GM23338 (cell line): ENCODE measurements at regions not wholly inside any gene's neighbourhood (a gene's known extent, or its start where the extent isn't known, plus 50 kb on each side); places are given as distances from the start of the nearest gene placed in this dataset.

ENCODE experiments used
- ATAC-seq: fragments of 200-7000 bp; cut with Tn5 transposase; 3 replicates; pipeline ENCODE4 v1.9.1; 2020
- DNase-seq: peaks from one replicate; pipeline ENCODE4 v3.0.0-alpha.2; 2015; ENCODE audit warnings: low spot score
- H2AFZ ChIP-seq: fragments of 200-600 bp; sonication (generic); 2 replicates; pipeline ENCODE4 v1.8.0; 2016; ENCODE audit warnings: antibody characterized with exemption, mild to moderate bottlenecking, moderate library complexity
- H3F3A ChIP-seq: fragments of 200-600 bp; sonication (generic); replicated peaks from 2 replicates; pipeline ENCODE4 v1.8.0; 2017; ENCODE audit warnings: antibody characterized with exemption, mixed run types, low read depth
- H3K27ac ChIP-seq: fragments of 200-600 bp; sonication (generic); 2 replicates; pipeline ENCODE4 v1.6.1; 2016; ENCODE audit warnings: low read depth
- H3K27me3 ChIP-seq: fragments of 200-600 bp; sonication (generic); 2 replicates; pipeline ENCODE4 v1.8.0; 2016; ENCODE audit warnings: mild to moderate bottlenecking, mixed run types, moderate library complexity; ENCODE audit not compliant: insufficient read depth
- H3K36me3 ChIP-seq: fragments of 200-600 bp; sonication (generic); 2 replicates; pipeline ENCODE4 v1.8.0; 2016; ENCODE audit warnings: mild to moderate bottlenecking; ENCODE audit not compliant: insufficient read depth
- H3K4me1 ChIP-seq: fragments of 200-600 bp; sonication (generic); 2 replicates; pipeline ENCODE4 v1.8.0; 2016; ENCODE audit warnings: mild to moderate bottlenecking, moderate library complexity; ENCODE audit not compliant: insufficient read depth
- H3K4me2 ChIP-seq: fragments of 200-600 bp; sonication (generic); 2 replicates; pipeline ENCODE4 v1.7.1; 2017; ENCODE audit warnings: mixed run types
- H3K4me3 ChIP-seq: fragments of 200-600 bp; sonication (generic); 2 replicates; pipeline ENCODE4 v1.6.1; 2016; ENCODE audit warnings: mixed run types
- H3K79me2 ChIP-seq: fragments of 200-600 bp; sonication (generic); replicated peaks from 2 replicates; pipeline ENCODE4 v1.8.0; 2017; ENCODE audit warnings: mild to moderate bottlenecking; ENCODE audit not compliant: insufficient read depth
- H3K9me2 ChIP-seq: fragments of 200-600 bp; sonication (generic); 2 replicates; pipeline ENCODE4 v1.8.0; 2017; ENCODE audit not compliant: insufficient read depth
- H4K20me1 ChIP-seq: fragments of 200-600 bp; sonication (generic); replicated peaks from 2 replicates; pipeline ENCODE4 v1.8.0; 2017; ENCODE audit warnings: mild to moderate bottlenecking; ENCODE audit not compliant: insufficient read depth
- H3K27ac Mint-ChIP-seq: 2 replicates; pipeline ENCODE4 v1.8.0; 2020; ENCODE audit warnings: inconsistent platforms, mild to moderate bottlenecking, moderate library complexity, mixed read lengths
- H3K27me3 Mint-ChIP-seq: 3 replicates; pipeline ENCODE4 v1.8.0; 2022; ENCODE audit warnings: low read depth, mild to moderate bottlenecking, moderate library complexity, mixed read lengths, inconsistent platforms; ENCODE audit not compliant: insufficient read depth, poor library complexity
- H3K36me3 Mint-ChIP-seq: 3 replicates; pipeline ENCODE4 v1.8.0; 2021; ENCODE audit warnings: low read depth, mild to moderate bottlenecking, inconsistent platforms, moderate library complexity, mixed read lengths
- H3K4me1 Mint-ChIP-seq: 3 replicates; pipeline ENCODE4 v1.8.0; 2020; ENCODE audit warnings: mild to moderate bottlenecking, inconsistent platforms, mixed read lengths
- H3K4me3 Mint-ChIP-seq: 3 replicates; pipeline ENCODE4 v1.8.0; 2021; ENCODE audit warnings: moderate library complexity, mild to moderate bottlenecking, inconsistent platforms, mixed read lengths
- H3K9me3 Mint-ChIP-seq: 3 replicates; pipeline ENCODE4 v1.8.0; 2020; ENCODE audit warnings: moderate library complexity, mild to moderate bottlenecking, inconsistent platforms, mixed read lengths
- CREB1 ChIP-seq: fragments of 250-450 bp; sonication (Bioruptor Pico); IDR thresholded peaks from 2 replicates; pipeline ENCODE4 v1.5.0; 2020; ENCODE audit warnings: low read depth, mild to moderate bottlenecking, moderate library complexity
- EZH2 ChIP-seq: fragments of 200-600 bp; sonication (generic); IDR thresholded peaks from one replicate; pipeline ENCODE4 v1.8.0; 2017; ENCODE audit warnings: antibody characterized with exemption, mild to moderate bottlenecking, low read depth; ENCODE audit not compliant: unreplicated experiment
- EZH2phosphoT487 ChIP-seq: fragments of 200-600 bp; sonication (generic); IDR thresholded peaks from one replicate; pipeline ENCODE4 v1.8.1; 2018; ENCODE audit warnings: antibody characterized with exemption; ENCODE audit not compliant: unreplicated experiment
- JUNB ChIP-seq: IDR thresholded peaks from one replicate; pipeline ENCODE4 v1.6.1; 2016; ENCODE audit warnings: antibody characterized with exemption; ENCODE audit not compliant: unreplicated experiment
- NANOG ChIP-seq: IDR thresholded peaks from 2 replicates; pipeline ENCODE4 v1.6.1; 2016; ENCODE audit warnings: antibody characterized with exemption, borderline replicate concordance
- POLR2AphosphoS5 ChIP-seq: IDR thresholded peaks from 2 replicates; pipeline ENCODE4 v1.6.1; 2016; ENCODE audit warnings: antibody characterized with exemption, low read depth
- STAT1 ChIP-seq: IDR thresholded peaks from one replicate; pipeline ENCODE4 v1.6.1; 2016; ENCODE audit warnings: antibody characterized with exemption; ENCODE audit not compliant: unreplicated experiment
- ZNF114 ChIP-seq: fragments of 250-450 bp; sonication (Bioruptor Pico); IDR thresholded peaks from 2 replicates; pipeline ENCODE4 v1.5.0; 2020; ENCODE audit warnings: mild to moderate bottlenecking, moderate library complexity
- ZNF331 ChIP-seq: fragments of 250-450 bp; sonication (Bioruptor Pico); IDR thresholded peaks from 2 replicates; pipeline ENCODE4 v1.5.0; 2020; ENCODE audit warnings: low read depth, mild to moderate bottlenecking, moderate library complexity
- TF ChIP-seq, protein P1 (sequence below), 2 experiments: fragments of 200-600 bp in 1 of 2; sonication (generic) in 1 of 2; conservative IDR thresholded peaks; 2 replicates each; pipeline versions ENCODE4 v1.5.1 to v1.6.1; 2016 to 2017; ENCODE audit warnings: antibody characterized with exemption in 2 of 2, low read depth in 2 of 2, mild to moderate bottlenecking in 2 of 2, moderate library complexity in 1 of 2
- TF ChIP-seq, protein P2 (sequence below): fragments of 250-450 bp; sonication (Bioruptor Pico); IDR thresholded peaks from 2 replicates; pipeline ENCODE4 v1.5.0; 2020; ENCODE audit warnings: mild to moderate bottlenecking, moderate library complexity
- TF ChIP-seq, protein P3 (sequence below): IDR thresholded peaks from 2 replicates; pipeline ENCODE4 v1.6.1; 2016; ENCODE audit warnings: antibody characterized with exemption
- TF ChIP-seq, protein P4 (sequence below): IDR thresholded peaks from one replicate; pipeline ENCODE4 v1.6.1; 2018; ENCODE audit warnings: antibody characterized with exemption; ENCODE audit not compliant: unreplicated experiment

DNA sequence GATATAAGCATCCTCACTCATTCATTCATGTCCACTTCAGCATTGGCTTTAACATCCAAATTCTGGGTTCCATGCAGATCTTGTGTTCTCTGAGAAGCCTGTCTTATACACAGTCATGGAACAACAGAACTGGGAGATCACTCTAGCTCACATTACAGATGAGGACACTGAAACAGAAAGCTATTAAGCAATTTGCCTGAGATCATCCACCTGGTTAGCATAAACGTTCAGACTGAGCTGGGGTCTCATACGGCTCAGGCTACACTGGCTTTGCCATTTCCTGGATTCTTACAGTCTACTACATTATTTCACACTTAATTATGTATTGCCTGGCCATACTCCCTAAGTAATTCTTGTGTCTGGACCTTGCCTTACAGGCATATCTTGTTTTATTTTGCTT lies 169.4 kb upstream of the FANCL start:
- TF ChIP-seq ZNF114 (no peak), EZH2phosphoT487 (no peak), EZH2 (no peak), CREB1 (CRISPR knock-in tag) (no peak), NANOG (no peak), ZNF331 (CRISPR knock-in tag) (no peak), POLR2AphosphoS5 (no peak), STAT1 (no peak), JUNB (no peak)
- TF ChIP-seq, protein P1, sequence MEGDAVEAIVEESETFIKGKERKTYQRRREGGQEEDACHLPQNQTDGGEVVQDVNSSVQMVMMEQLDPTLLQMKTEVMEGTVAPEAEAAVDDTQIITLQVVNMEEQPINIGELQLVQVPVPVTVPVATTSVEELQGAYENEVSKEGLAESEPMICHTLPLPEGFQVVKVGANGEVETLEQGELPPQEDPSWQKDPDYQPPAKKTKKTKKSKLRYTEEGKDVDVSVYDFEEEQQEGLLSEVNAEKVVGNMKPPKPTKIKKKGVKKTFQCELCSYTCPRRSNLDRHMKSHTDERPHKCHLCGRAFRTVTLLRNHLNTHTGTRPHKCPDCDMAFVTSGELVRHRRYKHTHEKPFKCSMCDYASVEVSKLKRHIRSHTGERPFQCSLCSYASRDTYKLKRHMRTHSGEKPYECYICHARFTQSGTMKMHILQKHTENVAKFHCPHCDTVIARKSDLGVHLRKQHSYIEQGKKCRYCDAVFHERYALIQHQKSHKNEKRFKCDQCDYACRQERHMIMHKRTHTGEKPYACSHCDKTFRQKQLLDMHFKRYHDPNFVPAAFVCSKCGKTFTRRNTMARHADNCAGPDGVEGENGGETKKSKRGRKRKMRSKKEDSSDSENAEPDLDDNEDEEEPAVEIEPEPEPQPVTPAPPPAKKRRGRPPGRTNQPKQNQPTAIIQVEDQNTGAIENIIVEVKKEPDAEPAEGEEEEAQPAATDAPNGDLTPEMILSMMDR (conservative IDR thresholded peaks at IDR 0.05; ENCODE audit: low read depth in 2 of 2): no peak
- TF ChIP-seq, protein P2, sequence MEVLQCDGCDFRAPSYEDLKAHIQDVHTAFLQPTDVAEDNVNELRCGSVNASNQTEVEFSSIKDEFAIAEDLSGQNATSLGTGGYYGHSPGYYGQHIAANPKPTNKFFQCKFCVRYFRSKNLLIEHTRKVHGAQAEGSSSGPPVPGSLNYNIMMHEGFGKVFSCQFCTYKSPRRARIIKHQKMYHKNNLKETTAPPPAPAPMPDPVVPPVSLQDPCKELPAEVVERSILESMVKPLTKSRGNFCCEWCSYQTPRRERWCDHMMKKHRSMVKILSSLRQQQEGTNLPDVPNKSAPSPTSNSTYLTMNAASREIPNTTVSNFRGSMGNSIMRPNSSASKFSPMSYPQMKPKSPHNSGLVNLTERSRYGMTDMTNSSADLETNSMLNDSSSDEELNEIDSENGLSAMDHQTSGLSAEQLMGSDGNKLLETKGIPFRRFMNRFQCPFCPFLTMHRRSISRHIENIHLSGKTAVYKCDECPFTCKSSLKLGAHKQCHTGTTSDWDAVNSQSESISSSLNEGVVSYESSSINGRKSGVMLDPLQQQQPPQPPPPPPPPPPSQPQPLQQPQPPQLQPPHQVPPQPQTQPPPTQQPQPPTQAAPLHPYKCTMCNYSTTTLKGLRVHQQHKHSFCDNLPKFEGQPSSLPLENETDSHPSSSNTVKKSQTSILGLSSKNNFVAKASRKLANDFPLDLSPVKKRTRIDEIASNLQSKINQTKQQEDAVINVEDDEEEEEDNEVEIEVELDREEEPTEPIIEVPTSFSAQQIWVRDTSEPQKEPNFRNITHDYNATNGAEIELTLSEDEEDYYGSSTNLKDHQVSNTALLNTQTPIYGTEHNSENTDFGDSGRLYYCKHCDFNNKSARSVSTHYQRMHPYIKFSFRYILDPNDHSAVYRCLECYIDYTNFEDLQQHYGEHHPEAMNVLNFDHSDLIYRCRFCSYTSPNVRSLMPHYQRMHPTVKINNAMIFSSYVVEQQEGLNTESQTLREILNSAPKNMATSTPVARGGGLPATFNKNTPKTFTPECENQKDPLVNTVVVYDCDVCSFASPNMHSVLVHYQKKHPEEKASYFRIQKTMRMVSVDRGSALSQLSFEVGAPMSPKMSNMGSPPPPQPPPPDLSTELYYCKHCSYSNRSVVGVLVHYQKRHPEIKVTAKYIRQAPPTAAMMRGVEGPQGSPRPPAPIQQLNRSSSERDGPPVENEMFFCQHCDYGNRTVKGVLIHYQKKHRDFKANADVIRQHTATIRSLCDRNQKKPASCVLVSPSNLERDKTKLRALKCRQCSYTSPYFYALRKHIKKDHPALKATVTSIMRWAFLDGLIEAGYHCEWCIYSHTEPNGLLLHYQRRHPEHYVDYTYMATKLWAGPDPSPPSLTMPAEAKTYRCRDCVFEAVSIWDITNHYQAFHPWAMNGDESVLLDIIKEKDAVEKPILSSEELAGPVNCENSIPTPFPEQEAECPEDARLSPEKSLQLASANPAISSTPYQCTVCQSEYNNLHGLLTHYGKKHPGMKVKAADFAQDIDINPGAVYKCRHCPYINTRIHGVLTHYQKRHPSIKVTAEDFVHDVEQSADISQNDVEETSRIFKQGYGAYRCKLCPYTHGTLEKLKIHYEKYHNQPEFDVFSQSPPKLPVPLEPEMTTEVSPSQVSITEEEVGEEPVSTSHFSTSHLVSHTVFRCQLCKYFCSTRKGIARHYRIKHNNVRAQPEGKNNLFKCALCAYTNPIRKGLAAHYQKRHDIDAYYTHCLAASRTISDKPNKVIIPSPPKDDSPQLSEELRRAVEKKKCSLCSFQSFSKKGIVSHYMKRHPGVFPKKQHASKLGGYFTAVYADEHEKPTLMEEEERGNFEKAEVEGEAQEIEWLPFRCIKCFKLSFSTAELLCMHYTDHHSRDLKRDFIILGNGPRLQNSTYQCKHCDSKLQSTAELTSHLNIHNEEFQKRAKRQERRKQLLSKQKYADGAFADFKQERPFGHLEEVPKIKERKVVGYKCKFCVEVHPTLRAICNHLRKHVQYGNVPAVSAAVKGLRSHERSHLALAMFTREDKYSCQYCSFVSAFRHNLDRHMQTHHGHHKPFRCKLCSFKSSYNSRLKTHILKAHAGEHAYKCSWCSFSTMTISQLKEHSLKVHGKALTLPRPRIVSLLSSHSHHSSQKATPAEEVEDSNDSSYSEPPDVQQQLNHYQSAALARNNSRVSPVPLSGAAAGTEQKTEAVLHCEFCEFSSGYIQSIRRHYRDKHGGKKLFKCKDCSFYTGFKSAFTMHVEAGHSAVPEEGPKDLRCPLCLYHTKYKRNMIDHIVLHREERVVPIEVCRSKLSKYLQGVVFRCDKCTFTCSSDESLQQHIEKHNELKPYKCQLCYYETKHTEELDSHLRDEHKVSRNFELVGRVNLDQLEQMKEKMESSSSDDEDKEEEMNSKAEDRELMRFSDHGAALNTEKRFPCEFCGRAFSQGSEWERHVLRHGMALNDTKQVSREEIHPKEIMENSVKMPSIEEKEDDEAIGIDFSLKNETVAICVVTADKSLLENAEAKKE (CRISPR knock-in tag): no peak
- TF ChIP-seq, protein P3, sequence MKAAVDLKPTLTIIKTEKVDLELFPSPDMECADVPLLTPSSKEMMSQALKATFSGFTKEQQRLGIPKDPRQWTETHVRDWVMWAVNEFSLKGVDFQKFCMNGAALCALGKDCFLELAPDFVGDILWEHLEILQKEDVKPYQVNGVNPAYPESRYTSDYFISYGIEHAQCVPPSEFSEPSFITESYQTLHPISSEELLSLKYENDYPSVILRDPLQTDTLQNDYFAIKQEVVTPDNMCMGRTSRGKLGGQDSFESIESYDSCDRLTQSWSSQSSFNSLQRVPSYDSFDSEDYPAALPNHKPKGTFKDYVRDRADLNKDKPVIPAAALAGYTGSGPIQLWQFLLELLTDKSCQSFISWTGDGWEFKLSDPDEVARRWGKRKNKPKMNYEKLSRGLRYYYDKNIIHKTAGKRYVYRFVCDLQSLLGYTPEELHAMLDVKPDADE: no peak
- TF ChIP-seq, protein P4, sequence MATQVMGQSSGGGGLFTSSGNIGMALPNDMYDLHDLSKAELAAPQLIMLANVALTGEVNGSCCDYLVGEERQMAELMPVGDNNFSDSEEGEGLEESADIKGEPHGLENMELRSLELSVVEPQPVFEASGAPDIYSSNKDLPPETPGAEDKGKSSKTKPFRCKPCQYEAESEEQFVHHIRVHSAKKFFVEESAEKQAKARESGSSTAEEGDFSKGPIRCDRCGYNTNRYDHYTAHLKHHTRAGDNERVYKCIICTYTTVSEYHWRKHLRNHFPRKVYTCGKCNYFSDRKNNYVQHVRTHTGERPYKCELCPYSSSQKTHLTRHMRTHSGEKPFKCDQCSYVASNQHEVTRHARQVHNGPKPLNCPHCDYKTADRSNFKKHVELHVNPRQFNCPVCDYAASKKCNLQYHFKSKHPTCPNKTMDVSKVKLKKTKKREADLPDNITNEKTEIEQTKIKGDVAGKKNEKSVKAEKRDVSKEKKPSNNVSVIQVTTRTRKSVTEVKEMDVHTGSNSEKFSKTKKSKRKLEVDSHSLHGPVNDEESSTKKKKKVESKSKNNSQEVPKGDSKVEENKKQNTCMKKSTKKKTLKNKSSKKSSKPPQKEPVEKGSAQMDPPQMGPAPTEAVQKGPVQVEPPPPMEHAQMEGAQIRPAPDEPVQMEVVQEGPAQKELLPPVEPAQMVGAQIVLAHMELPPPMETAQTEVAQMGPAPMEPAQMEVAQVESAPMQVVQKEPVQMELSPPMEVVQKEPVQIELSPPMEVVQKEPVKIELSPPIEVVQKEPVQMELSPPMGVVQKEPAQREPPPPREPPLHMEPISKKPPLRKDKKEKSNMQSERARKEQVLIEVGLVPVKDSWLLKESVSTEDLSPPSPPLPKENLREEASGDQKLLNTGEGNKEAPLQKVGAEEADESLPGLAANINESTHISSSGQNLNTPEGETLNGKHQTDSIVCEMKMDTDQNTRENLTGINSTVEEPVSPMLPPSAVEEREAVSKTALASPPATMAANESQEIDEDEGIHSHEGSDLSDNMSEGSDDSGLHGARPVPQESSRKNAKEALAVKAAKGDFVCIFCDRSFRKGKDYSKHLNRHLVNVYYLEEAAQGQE: no peak

More for the DNA sequence above, 169.4 kb upstream of the FANCL start:
- H3K4me1 Mint-ChIP-seq: no peaks in the 10 kb centered on the region; the same call in 1 of the 3 replicates
- no peak overlapping the region for H3K27ac ChIP-seq
- H3K4me1 ChIP-seq: no peaks in the 10 kb centered on the region
- H3K4me3 Mint-ChIP-seq: no peak overlapping the region
- H3K4me3 ChIP-seq: no peak overlapping the region
- no peaks in the 10 kb centered on the region for H3F3A ChIP-seq
- H3K36me3 ChIP-seq: no peaks in the 10 kb centered on the region
- no peaks in the 10 kb centered on the region for H3K36me3 Mint-ChIP-seq
- no peaks in the 10 kb centered on the region for H3K27me3 Mint-ChIP-seq
- no peak overlapping the region; the same call in 1 of the 2 replicates for H2AFZ ChIP-seq
- H4K20me1 ChIP-seq: no peaks in the 10 kb centered on the region
- no peak overlapping the region for H3K4me2 ChIP-seq
- no peaks in the 10 kb centered on the region for H3K9me3 Mint-ChIP-seq
- H3K27ac Mint-ChIP-seq: no peak overlapping the region
- no peaks in the 10 kb centered on the region for H3K27me3 ChIP-seq
- ATAC-seq: no peak
- H3K9me2 ChIP-seq: 0 out of 2 replicates have a peak, but pooled peaks cover 2% of the 10 kb centered on the region
- H3K79me2 ChIP-seq: no peaks in the 10 kb centered on the region
- DNase-seq: no peak
